ENCODE measurements at regions not wholly inside any gene's neighbourhood (a gene's known extent, or its start where the extent isn't known, plus 50 kb on each side); places are given as distances from the start of the nearest gene placed in this dataset.
"Not testable (repeated sequence)": the region's sequence is repeated elsewhere in the genome, so short reads cannot be mapped to it uniquely, and the experiment has no call there.

GRCh38 chr3:73848173-73848906, 223.6 kb upstream of the PDZRN3 start:
- Histone ChIP-seq H3K4me1 (ENCODE audit: control insufficient read depth in 2 of 2, insufficient read depth in 2 of 2, low read length in 1 of 2) (no peaks in the 10 kb centered on the region), H3K36me3 (ENCODE audit: control insufficient read depth in 2 of 2, insufficient read depth in 2 of 2, low read length in 1 of 2) (no peaks in the 10 kb centered on the region), H3K27ac (ENCODE audit: low read depth in 2 of 2, low read length in 1 of 2) (no peak overlapping the region), H3K4me3 (ENCODE audit: low read depth in 1 of 2, low read length in 2 of 2) (no peak overlapping the region), H3K27me3 (ENCODE audit: control insufficient read depth in 1 of 2, insufficient read depth in 2 of 2, low read length in 2 of 2) (no peaks in the 10 kb centered on the region), H3K9me3 (ENCODE audit: control insufficient read depth in 2 of 2, insufficient read depth in 1 of 2, low read depth in 1 of 2, low read length in 1 of 2) (no peaks in the 10 kb centered on the region)
- WGBS, 2 donors, result 15 to 18% methylated on average over 4 of the region's 4 CpGs

GRCh38 chr3:73846951-73847350, 222.2 kb upstream of the PDZRN3 start:
- H3K27ac ChIP-seq (ENCODE audit: low read depth in 2 of 2, low read length in 1 of 2), result no peak overlapping the region
- 92 to 93% methylated on average over 3 of the region's 3 CpGs for WGBS, 2 donors
- no peaks in the 10 kb centered on the region for H3K9me3 ChIP-seq (ENCODE audit: control insufficient read depth in 2 of 2, insufficient read depth in 1 of 2, low read depth in 1 of 2, low read length in 1 of 2)
- H3K4me3 ChIP-seq (ENCODE audit: low read depth in 1 of 2, low read length in 2 of 2), result no peak overlapping the region
- no peaks in the 10 kb centered on the region for H3K4me1 ChIP-seq (ENCODE audit: control insufficient read depth in 2 of 2, insufficient read depth in 2 of 2, low read length in 1 of 2)
- H3K27me3 ChIP-seq (ENCODE audit: control insufficient read depth in 1 of 2, insufficient read depth in 2 of 2, low read length in 2 of 2), result no peaks in the 10 kb centered on the region
- H3K36me3 ChIP-seq (ENCODE audit: control insufficient read depth in 2 of 2, insufficient read depth in 2 of 2, low read length in 1 of 2), result no peaks in the 10 kb centered on the region

GRCh38 chr3:73839032-73839431, 214.3 kb upstream of the PDZRN3 start:
- peaks cover 0 to 5% of the 10 kb centered on the region in 2 donors for H3K9me3 ChIP-seq (ENCODE audit: control insufficient read depth in 2 of 2, insufficient read depth in 1 of 2, low read depth in 1 of 2, low read length in 1 of 2)
- no peaks in the 10 kb centered on the region for H3K4me1 ChIP-seq (ENCODE audit: control insufficient read depth in 2 of 2, insufficient read depth in 2 of 2, low read length in 1 of 2)
- H3K36me3 ChIP-seq (ENCODE audit: control insufficient read depth in 2 of 2, insufficient read depth in 2 of 2, low read length in 1 of 2), result no peaks in the 10 kb centered on the region
- H3K27ac ChIP-seq (ENCODE audit: low read depth in 2 of 2, low read length in 1 of 2), result no peak overlapping the region
- H3K4me3 ChIP-seq (ENCODE audit: low read depth in 1 of 2, low read length in 2 of 2), result no peak overlapping the region
- 91 to 93% methylated on average over 3 of the region's 3 CpGs for WGBS, 2 donors
- no peaks in the 10 kb centered on the region for H3K27me3 ChIP-seq (ENCODE audit: control insufficient read depth in 1 of 2, insufficient read depth in 2 of 2, low read length in 2 of 2)

GRCh38 chr3:73835945-73836344, 211.2 kb upstream of the PDZRN3 start:
- no peaks in the 10 kb centered on the region for H3K4me1 ChIP-seq (ENCODE audit: control insufficient read depth in 2 of 2, insufficient read depth in 2 of 2, low read length in 1 of 2)
- H3K27ac ChIP-seq (ENCODE audit: low read depth in 2 of 2, low read length in 1 of 2), result no peak overlapping the region
- no peaks in the 10 kb centered on the region for H3K36me3 ChIP-seq (ENCODE audit: control insufficient read depth in 2 of 2, insufficient read depth in 2 of 2, low read length in 1 of 2)
- peaks cover 0 to 5% of the 10 kb centered on the region in 2 donors for H3K9me3 ChIP-seq (ENCODE audit: control insufficient read depth in 2 of 2, insufficient read depth in 1 of 2, low read depth in 1 of 2, low read length in 1 of 2)
- peaks cover 0 to 2% of the 10 kb centered on the region in 2 donors for H3K27me3 ChIP-seq (ENCODE audit: control insufficient read depth in 1 of 2, insufficient read depth in 2 of 2, low read length in 2 of 2)
- no peak overlapping the region for H3K4me3 ChIP-seq (ENCODE audit: low read depth in 1 of 2, low read length in 2 of 2)

GRCh38 chr3:73832426-73832825, 207.7 kb upstream of the PDZRN3 start:
- Histone ChIP-seq H3K27ac (ENCODE audit: low read depth in 2 of 2, low read length in 1 of 2) (no peak overlapping the region), H3K9me3 (ENCODE audit: control insufficient read depth in 2 of 2, insufficient read depth in 1 of 2, low read depth in 1 of 2, low read length in 1 of 2) (peaks cover 0 to 5% of the 10 kb centered on the region in 2 donors), H3K27me3 (ENCODE audit: control insufficient read depth in 1 of 2, insufficient read depth in 2 of 2, low read length in 2 of 2) (peaks cover 0 to 2% of the 10 kb centered on the region in 2 donors), H3K36me3 (ENCODE audit: control insufficient read depth in 2 of 2, insufficient read depth in 2 of 2, low read length in 1 of 2) (no peaks in the 10 kb centered on the region), H3K4me1 (ENCODE audit: control insufficient read depth in 2 of 2, insufficient read depth in 2 of 2, low read length in 1 of 2) (no peaks in the 10 kb centered on the region), H3K4me3 (ENCODE audit: low read depth in 1 of 2, low read length in 2 of 2) (no peak overlapping the region)
- WGBS, 2 donors, result 51 to 75% methylated on average over 3 of the region's 3 CpGs

- no peak overlapping the region for H3K27ac ChIP-seq (ENCODE audit: low read depth in 2 of 2, low read length in 1 of 2)
- H3K36me3 ChIP-seq (ENCODE audit: control insufficient read depth in 2 of 2, insufficient read depth in 2 of 2, low read length in 1 of 2), result no peaks in the 10 kb centered on the region
- H3K9me3 ChIP-seq (ENCODE audit: control insufficient read depth in 2 of 2, insufficient read depth in 1 of 2, low read depth in 1 of 2, low read length in 1 of 2), result no peaks in the 10 kb centered on the region
- WGBS, 2 donors, result 59 to 67% methylated on average over 3 of the region's 3 CpGs
- H3K4me1 ChIP-seq (ENCODE audit: control insufficient read depth in 2 of 2, insufficient read depth in 2 of 2, low read length in 1 of 2), result no peaks in the 10 kb centered on the region
- H3K27me3 ChIP-seq (ENCODE audit: control insufficient read depth in 1 of 2, insufficient read depth in 2 of 2, low read length in 2 of 2), result peaks cover 0 to under 1% of the 10 kb centered on the region in 2 donors
- no peak overlapping the region for H3K4me3 ChIP-seq (ENCODE audit: low read depth in 1 of 2, low read length in 2 of 2)
Measured at GRCh38 chr3:73828348-73828747, 203.6 kb upstream of the PDZRN3 start.

GRCh38 chr3:73827725-73828211, 203.0 kb upstream of the PDZRN3 start:
- Histone ChIP-seq H3K4me1 (ENCODE audit: control insufficient read depth in 2 of 2, insufficient read depth in 2 of 2, low read length in 1 of 2) (no peaks in the 10 kb centered on the region), H3K4me3 (ENCODE audit: low read depth in 1 of 2, low read length in 2 of 2) (no peak overlapping the region), H3K27me3 (ENCODE audit: control insufficient read depth in 1 of 2, insufficient read depth in 2 of 2, low read length in 2 of 2) (no peaks in the 10 kb centered on the region), H3K36me3 (ENCODE audit: control insufficient read depth in 2 of 2, insufficient read depth in 2 of 2, low read length in 1 of 2) (no peaks in the 10 kb centered on the region), H3K27ac (ENCODE audit: low read depth in 2 of 2, low read length in 1 of 2) (no peak overlapping the region), H3K9me3 (ENCODE audit: control insufficient read depth in 2 of 2, insufficient read depth in 1 of 2, low read depth in 1 of 2, low read length in 1 of 2) (no peaks in the 10 kb centered on the region)
- 66 to 85% methylated on average over 2 of the region's 2 CpGs for WGBS, 2 donors

- WGBS, 2 donors, result 55 to 88% methylated on average over 2 of the region's 2 CpGs
- no peaks in the 10 kb centered on the region for H3K9me3 ChIP-seq (ENCODE audit: control insufficient read depth in 2 of 2, insufficient read depth in 1 of 2, low read depth in 1 of 2, low read length in 1 of 2)
- H3K36me3 ChIP-seq (ENCODE audit: control insufficient read depth in 2 of 2, insufficient read depth in 2 of 2, low read length in 1 of 2), result no peaks in the 10 kb centered on the region
- H3K4me1 ChIP-seq (ENCODE audit: control insufficient read depth in 2 of 2, insufficient read depth in 2 of 2, low read length in 1 of 2), result no peaks in the 10 kb centered on the region
- no peak overlapping the region for H3K27ac ChIP-seq (ENCODE audit: low read depth in 2 of 2, low read length in 1 of 2)
- no peak overlapping the region for H3K4me3 ChIP-seq (ENCODE audit: low read depth in 1 of 2, low read length in 2 of 2)
- no peaks in the 10 kb centered on the region for H3K27me3 ChIP-seq (ENCODE audit: control insufficient read depth in 1 of 2, insufficient read depth in 2 of 2, low read length in 2 of 2)
Measured at GRCh38 chr3:73827204-73827603, 202.5 kb upstream of the PDZRN3 start.

- not testable (repeated sequence) for H3K27me3 ChIP-seq (ENCODE audit: control insufficient read depth in 1 of 2, insufficient read depth in 2 of 2, low read length in 2 of 2); H3K36me3 ChIP-seq (ENCODE audit: control insufficient read depth in 2 of 2, insufficient read depth in 2 of 2, low read length in 1 of 2); H3K4me1 ChIP-seq (ENCODE audit: control insufficient read depth in 2 of 2, insufficient read depth in 2 of 2, low read length in 1 of 2); H3K27ac ChIP-seq (ENCODE audit: low read depth in 2 of 2, low read length in 1 of 2); H3K9me3 ChIP-seq (ENCODE audit: control insufficient read depth in 2 of 2, insufficient read depth in 1 of 2, low read depth in 1 of 2, low read length in 1 of 2); H3K4me3 ChIP-seq (ENCODE audit: low read depth in 1 of 2, low read length in 2 of 2)
Measured at GRCh38 chr3:73820896-73821295, 196.2 kb upstream of the PDZRN3 start.

GRCh38 chr3:73820431-73820830, 195.7 kb upstream of the PDZRN3 start:
- Histone ChIP-seq H3K4me1 (ENCODE audit: control insufficient read depth in 2 of 2, insufficient read depth in 2 of 2, low read length in 1 of 2) (no peaks in the 10 kb centered on the region), H3K27ac (ENCODE audit: low read depth in 2 of 2, low read length in 1 of 2) (no peak overlapping the region), H3K9me3 (ENCODE audit: control insufficient read depth in 2 of 2, insufficient read depth in 1 of 2, low read depth in 1 of 2, low read length in 1 of 2) (peaks cover 0 to 5% of the 10 kb centered on the region in 2 donors), H3K4me3 (ENCODE audit: low read depth in 1 of 2, low read length in 2 of 2) (no peak overlapping the region), H3K36me3 (ENCODE audit: control insufficient read depth in 2 of 2, insufficient read depth in 2 of 2, low read length in 1 of 2) (no peaks in the 10 kb centered on the region), H3K27me3 (ENCODE audit: control insufficient read depth in 1 of 2, insufficient read depth in 2 of 2, low read length in 2 of 2) (no peaks in the 10 kb centered on the region)
- WGBS, 2 donors, result 95 to 97% methylated on average over 1 of the region's 1 CpG
